NCI-H2196 (cell line): ENCODE measurements at regions not wholly inside any gene's neighbourhood (a gene's known extent, or its start where the extent isn't known, plus 50 kb on each side); places are given as distances from the start of the nearest gene placed in this dataset.

Experiments used
- DNase-seq: peaks from one replicate; lab custom pipeline; 2025; ENCODE audit not compliant: unreplicated experiment; lab: John Stamatoyannopoulos, UW

GRCh38 chr18:29629493-29630036 is 1413.0 kb downstream of the DSC3 start:
- no peak for DNase-seq

- no peak for DNase-seq
These were observed 1416.4 kb downstream of the DSC3 start for GRCh38 chr18:29626094-29626493.

- no peak for DNase-seq
These were observed 1425.7 kb downstream of the DSC3 start for GRCh38 chr18:29616867-29617266.

GRCh38 chr18:29608982-29609381 is 1432.1 kb upstream of the CDH2 start:
- DNase-seq, result no peak

- no peak for DNase-seq
These were observed 1428.4 kb upstream of the CDH2 start for GRCh38 chr18:29605365-29605764.

- no peak for DNase-seq
These were observed 1420.0 kb upstream of the CDH2 start for GRCh38 chr18:29596959-29597358.

- no peak for DNase-seq
These were observed 1417.6 kb upstream of the CDH2 start for GRCh38 chr18:29594493-29594892.

- no peak for DNase-seq
These were observed 1411.6 kb upstream of the CDH2 start for GRCh38 chr18:29588446-29589100.

GRCh38 chr18:29586210-29586609 is 1409.3 kb upstream of the CDH2 start:
- DNase-seq, result no peak

GRCh38 chr18:29560270-29560669 is 1383.3 kb upstream of the CDH2 start:
- no peak for DNase-seq

GRCh38 chr18:29556070-29556469 is 1379.1 kb upstream of the CDH2 start:
- no peak for DNase-seq

GRCh38 chr18:29549759-29550158 is 1372.8 kb upstream of the CDH2 start:
- no peak for DNase-seq

GRCh38 chr18:29547626-29548025 is 1370.7 kb upstream of the CDH2 start:
- no peak for DNase-seq

GRCh38 chr18:29540548-29540947 is 1363.6 kb upstream of the CDH2 start:
- DNase-seq, result no peak

GRCh38 chr18:29531746-29532145 is 1354.8 kb upstream of the CDH2 start:
- DNase-seq, result no peak

- DNase-seq, result no peak
These were observed 1346.4 kb upstream of the CDH2 start for GRCh38 chr18:29523371-29523770.

- DNase-seq, result no peak
These were observed 1335.8 kb upstream of the CDH2 start for GRCh38 chr18:29512761-29513160.

- no peak for DNase-seq
These were observed 1335.3 kb upstream of the CDH2 start for GRCh38 chr18:29512203-29512602.

GRCh38 chr18:29501952-29502351 is 1325.0 kb upstream of the CDH2 start:
- DNase-seq, result no peak

GRCh38 chr18:29496152-29496680 is 1319.3 kb upstream of the CDH2 start:
- no peak for DNase-seq

- no peak for DNase-seq
These were observed 1317.4 kb upstream of the CDH2 start for GRCh38 chr18:29494371-29494770.

GRCh38 chr18:29491907-29492306 is 1315.0 kb upstream of the CDH2 start:
- no peak for DNase-seq

GRCh38 chr18:29488617-29489016 is 1311.7 kb upstream of the CDH2 start:
- no peak for DNase-seq
